HG03159 (cell line): ENCODE measurements at regions not wholly inside any gene's neighbourhood (a gene's known extent, or its start where the extent isn't known, plus 50 kb on each side); places are given as distances from the start of the nearest gene placed in this dataset.
"Not testable (repeated sequence)": the region's sequence is repeated elsewhere in the genome, so short reads cannot be mapped to it uniquely, and the experiment has no call there.

Experiments used
- ATAC-seq: cut with Tn5 transposase; IDR thresholded peaks from one replicate; pipeline ENCODE4 v1.9.1; 2021; ENCODE audit warnings: mild to moderate bottlenecking, moderate library complexity; ENCODE audit not compliant: unreplicated experiment

DNA sequence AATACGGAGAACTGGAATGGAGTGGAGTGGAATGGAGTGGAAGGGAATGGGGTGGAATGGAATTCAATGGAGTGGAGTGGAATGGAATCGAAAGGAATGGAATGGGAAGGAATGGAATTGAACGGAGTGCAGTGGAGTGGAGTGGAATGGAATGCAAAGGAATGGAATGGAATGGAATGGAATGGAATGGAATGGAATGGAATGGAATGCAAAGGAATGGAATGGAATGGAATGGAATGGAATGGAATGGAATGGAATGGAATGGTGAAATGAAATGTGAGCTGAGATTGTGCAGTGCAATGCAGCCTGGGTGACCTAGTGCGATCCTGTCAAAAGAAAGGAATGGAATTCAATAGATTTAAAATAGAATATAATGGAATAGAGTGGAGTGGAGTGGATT, 357.3 kb upstream of the WSB1 start:
- ATAC-seq: not testable (repeated sequence)

GRCh38 chr17:26937750-26938322, 356.1 kb upstream of the WSB1 start:
- ATAC-seq: not testable (repeated sequence)

- not testable (repeated sequence) for ATAC-seq
Observed at GRCh38 chr17:26939755-26940154, 354.2 kb upstream of the WSB1 start.

- not testable (repeated sequence) for ATAC-seq
Observed at GRCh38 chr17:26940587-26940986, 353.3 kb upstream of the WSB1 start.

DNA sequence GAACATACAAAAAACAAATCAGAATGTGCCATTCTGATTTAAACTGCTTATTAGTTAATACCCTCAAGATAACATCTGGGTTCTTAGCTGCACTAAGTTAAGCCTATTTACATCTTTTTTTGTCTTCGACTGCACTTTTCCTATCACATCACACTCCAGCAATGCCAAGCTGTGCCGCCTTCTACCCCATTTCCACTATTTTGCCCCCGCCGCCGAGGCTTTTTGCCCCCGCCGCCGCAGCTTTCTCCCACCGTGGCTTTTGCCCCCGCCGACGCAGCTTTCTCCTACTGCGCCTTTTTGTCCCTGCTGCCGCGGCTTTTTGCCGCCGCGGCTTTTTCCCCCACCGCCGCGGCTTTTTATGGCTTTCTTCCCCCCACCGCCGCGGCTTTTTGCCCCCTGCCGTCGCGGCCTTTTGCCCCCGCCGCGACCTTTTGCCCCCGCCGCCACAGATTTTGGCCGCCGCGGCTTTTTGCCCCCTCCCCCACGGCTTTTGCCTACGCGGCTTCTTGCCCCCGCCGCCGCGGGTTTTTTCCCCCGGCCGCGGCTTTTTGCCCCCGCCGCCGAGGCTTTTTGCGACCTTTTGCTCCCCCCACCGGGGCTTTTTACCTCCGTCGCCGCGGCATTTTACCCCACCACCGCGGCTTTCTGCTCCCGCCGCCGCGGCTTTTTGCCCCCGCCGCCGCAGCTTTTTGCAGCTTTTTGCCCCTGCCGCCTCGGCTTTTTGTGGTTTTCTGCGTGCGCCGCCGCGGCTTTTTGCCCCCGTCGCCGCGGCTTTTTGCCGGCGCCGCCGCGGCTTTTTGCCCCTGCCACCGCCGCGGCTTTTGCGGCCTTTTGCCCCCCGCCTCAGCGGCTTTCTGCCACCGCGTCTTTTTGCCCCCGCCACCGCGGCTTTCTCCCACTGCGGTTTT, 331.4 kb upstream of the WSB1 start:
- no peak for ATAC-seq

DNA sequence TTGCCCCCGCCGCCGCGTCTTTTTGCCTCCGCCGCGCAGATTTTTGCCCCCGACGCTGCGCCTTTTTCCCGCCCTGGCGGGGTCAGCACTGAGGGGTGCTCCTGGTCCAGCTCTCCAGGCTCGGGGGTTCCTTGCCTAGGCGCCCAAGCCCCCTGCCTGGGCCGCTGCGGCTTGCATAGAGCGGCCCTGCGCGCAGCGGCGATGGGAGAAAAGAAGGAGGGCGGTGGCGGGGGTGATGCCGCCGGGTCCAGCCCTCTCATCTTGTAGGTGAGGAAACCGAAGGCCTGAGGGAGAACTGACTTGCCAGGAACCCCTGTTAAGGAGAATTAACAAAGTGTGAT, 330.8 kb upstream of the WSB1 start:
- no peak for ATAC-seq

- not testable (repeated sequence) for ATAC-seq
Observed at GRCh38 chr17:26965898-26966624, 327.9 kb upstream of the WSB1 start.

- ATAC-seq: not testable (repeated sequence)
Observed at GRCh38 chr17:26966625-26967179, 327.2 kb upstream of the WSB1 start.

DNA sequence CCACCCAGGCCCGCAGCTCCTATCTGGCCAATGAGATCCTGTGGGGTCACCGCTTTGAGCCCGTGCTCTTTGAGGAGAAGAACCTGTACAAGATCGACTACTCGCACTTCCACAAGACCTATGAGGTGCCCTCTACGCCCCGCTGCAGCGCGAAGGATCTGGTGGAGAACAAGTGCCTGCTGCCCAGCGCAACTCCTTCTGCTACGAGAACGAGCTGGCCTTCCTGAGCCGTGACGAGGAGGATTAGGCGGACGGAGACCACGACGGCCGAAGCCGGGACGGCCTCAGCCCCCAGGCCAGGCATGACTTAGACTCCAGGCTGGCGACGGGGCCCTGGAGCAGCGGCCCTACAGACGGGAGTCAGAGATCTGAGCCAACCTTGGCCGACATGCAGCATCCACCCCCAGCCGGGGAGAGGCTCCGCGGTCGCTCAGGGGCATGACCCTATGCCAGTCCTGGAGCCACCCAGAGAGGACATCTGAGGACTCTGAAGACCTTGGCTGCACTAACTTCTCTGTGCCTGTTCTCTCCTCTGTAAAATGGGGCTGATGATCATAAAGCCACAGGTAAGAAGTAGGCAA, 312.0 kb upstream of the WSB1 start:
- ATAC-seq: not testable (repeated sequence)

- ATAC-seq: not testable (repeated sequence)
Observed at GRCh38 chr17:26982563-26982962, 311.4 kb upstream of the WSB1 start.

DNA sequence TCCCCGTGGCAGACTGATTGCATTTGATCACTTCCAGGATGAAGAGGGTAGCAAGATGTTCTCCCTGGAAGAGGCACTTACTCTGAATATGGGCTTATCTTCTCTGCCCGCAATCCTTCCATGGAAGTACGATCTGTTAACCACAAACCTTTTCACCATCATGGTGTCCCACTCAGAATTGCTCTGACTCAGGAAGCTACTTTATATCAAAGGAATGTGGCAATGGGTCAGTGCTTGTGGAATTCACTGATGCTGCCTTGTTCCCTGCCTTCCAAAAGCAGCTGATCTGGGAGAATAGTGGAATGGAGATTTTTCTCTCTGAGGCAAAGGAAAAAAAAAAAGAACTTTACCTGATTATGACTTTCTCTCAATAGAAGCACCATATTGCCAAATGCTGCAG, 306.1 kb upstream of the WSB1 start:
- ATAC-seq: not testable (repeated sequence)

GRCh38 chr17:26994648-26995047, 299.3 kb upstream of the WSB1 start:
- not testable (repeated sequence) for ATAC-seq

DNA sequence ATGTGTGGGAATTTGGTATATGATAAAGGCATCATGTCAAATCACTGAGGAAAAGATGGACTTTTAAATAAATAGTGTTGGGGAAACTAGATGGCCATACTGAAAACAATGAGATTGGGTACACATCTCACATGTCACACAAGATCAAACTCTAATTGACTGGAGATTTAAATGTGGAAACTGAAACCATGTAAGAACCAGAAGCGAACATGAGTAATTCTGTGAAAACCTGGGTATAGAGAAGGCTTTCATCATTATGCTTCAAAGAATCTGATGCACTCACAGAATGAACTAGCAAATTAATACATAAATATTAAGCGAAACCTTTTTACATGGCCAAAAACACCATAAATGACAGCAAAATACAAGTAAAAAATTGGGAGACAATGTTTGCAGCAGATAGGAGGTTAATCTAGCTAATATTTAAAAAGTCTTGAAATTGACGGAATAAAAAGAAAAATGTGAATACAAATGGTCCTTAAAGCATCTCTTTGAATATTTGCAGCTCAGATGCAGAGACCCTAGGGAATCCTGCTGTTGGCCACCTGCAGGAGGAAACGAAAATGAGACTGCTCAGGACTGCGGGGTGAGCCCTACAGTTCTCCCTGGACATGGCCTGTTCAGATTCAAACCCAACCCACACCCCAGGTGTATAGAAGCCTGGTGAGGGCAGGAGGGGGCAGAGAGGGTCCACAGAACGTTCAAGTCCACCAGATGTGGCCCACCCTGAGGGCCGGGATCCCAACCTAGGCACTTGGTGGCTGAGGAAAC, 297.6 kb upstream of the WSB1 start:
- ATAC-seq: not testable (repeated sequence)

- ATAC-seq: not testable (repeated sequence)
Observed at GRCh38 chr17:27007734-27008531, 286.0 kb upstream of the WSB1 start.

GRCh38 chr17:27009087-27009486, 284.8 kb upstream of the WSB1 start:
- no peak for ATAC-seq

GRCh38 chr17:27010138-27010537, 283.8 kb upstream of the WSB1 start:
- ATAC-seq: not testable (repeated sequence)

DNA sequence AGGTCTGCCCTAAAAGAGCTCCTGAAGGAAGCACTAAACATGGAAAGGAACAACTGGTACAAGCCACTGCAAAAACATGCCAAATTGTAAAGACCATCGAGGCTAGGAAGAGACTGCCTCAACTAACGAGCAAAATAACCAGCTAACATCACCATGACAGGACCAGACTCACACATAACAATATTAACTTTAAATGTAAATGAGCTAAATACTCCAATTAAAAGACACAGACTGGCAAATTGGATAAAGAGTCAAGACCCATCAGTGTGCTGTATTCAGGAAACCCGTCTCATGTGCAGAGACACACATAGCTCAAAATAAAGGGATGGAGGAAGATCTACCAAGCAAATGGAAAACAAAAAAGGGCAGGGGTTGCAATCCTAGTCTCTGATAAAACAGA, 263.4 kb upstream of the WSB1 start:
- not testable (repeated sequence) for ATAC-seq

GRCh38 chr17:27038676-27039075, 255.2 kb upstream of the WSB1 start:
- ATAC-seq: no peak

DNA sequence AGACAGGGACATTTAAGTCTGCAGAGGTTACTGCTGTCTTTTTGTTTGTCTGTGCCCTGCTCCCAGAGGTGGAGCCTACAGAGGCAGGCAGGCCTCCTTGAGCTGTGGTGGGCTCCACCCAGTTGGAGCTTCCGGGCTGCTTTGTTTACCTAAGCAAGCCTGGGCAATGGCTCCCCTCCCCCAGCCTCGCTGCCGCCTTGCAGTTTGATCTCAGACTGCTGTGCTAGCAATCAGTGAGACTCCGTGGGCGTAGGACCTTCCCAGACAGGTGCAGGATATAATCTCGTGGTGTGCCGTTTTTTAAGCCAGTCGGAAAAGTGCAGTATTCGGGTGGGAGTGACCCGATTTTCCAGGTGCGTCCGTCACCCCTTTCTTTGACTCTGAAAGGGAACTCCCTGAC, 248.9 kb upstream of the WSB1 start:
- ATAC-seq: not testable (repeated sequence)
